ENCODE measurements at regions not wholly inside any gene's neighbourhood (a gene's known extent, or its start where the extent isn't known, plus 50 kb on each side); places are given as distances from the start of the nearest gene placed in this dataset.

DNA sequence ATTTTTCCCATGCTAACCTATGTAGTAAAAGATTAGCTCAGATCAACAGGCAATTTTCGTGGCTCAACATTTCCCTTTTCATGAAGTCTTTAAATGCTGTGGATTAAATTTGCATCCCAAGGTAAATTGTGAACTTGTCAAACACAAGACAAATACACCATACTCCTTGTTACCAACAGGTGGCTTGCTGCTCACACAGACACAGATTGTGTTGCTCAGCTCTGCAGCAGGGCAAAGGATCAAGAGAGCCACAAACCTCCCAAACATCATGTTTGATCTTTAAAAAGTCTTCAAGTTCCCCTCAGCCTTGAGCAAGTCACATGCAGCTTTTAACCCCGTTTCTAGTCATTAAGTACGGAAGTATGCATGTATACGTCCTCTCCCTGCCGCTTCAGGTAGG lies 119.6 kb upstream of the CNTNAP4 start:
- intact Hi-C loops (cut with DNase I), result no loop called here
- Histone ChIP-seq H3K27me3 (no peaks in the 10 kb centered on the region), H3K4me1 (ENCODE audit: insufficient read depth) (no peaks in the 10 kb centered on the region), H3K27ac (no peak overlapping the region), H3K4me3 (no peak overlapping the region), H3K36me3 (no peaks in the 10 kb centered on the region), H3K9me3 (no peaks in the 10 kb centered on the region)
- WGBS, 3 donors, result 72 to 74% (median 73%) methylated on average over 5 of the region's 5 CpGs
- no peak for DNase-seq
- no peak for TF ChIP-seq EP300 (IDR thresholded peaks at IDR 0.05)
- TF ChIP-seq, protein P1, sequence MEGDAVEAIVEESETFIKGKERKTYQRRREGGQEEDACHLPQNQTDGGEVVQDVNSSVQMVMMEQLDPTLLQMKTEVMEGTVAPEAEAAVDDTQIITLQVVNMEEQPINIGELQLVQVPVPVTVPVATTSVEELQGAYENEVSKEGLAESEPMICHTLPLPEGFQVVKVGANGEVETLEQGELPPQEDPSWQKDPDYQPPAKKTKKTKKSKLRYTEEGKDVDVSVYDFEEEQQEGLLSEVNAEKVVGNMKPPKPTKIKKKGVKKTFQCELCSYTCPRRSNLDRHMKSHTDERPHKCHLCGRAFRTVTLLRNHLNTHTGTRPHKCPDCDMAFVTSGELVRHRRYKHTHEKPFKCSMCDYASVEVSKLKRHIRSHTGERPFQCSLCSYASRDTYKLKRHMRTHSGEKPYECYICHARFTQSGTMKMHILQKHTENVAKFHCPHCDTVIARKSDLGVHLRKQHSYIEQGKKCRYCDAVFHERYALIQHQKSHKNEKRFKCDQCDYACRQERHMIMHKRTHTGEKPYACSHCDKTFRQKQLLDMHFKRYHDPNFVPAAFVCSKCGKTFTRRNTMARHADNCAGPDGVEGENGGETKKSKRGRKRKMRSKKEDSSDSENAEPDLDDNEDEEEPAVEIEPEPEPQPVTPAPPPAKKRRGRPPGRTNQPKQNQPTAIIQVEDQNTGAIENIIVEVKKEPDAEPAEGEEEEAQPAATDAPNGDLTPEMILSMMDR (IDR thresholded peaks at IDR 0.05), result no peak
- TF ChIP-seq POLR2A (IDR thresholded peaks at IDR 0.05), result no peak

GRCh38 chr16:76162046-76162445 lies 115.2 kb upstream of the CNTNAP4 start:
- Histone ChIP-seq H3K27ac (no peak overlapping the region), H3K4me3 (no peak overlapping the region), H3K27me3 (no peaks in the 10 kb centered on the region), H3K36me3 (no peaks in the 10 kb centered on the region), H3K9me3 (no peaks in the 10 kb centered on the region), H3K4me1 (ENCODE audit: insufficient read depth) (no peaks in the 10 kb centered on the region)
- intact Hi-C loops (cut with DNase I), result no loop called here
- DNase-seq, result no peak
- WGBS, 3 donors, result 56 to 74% (median 73%) methylated on average over 3 of the region's 3 CpGs
- TF ChIP-seq, protein P1 (IDR thresholded peaks at IDR 0.05), result no peak
- TF ChIP-seq POLR2A (IDR thresholded peaks at IDR 0.05) (no peak), EP300 (IDR thresholded peaks at IDR 0.05) (no peak)

DNA sequence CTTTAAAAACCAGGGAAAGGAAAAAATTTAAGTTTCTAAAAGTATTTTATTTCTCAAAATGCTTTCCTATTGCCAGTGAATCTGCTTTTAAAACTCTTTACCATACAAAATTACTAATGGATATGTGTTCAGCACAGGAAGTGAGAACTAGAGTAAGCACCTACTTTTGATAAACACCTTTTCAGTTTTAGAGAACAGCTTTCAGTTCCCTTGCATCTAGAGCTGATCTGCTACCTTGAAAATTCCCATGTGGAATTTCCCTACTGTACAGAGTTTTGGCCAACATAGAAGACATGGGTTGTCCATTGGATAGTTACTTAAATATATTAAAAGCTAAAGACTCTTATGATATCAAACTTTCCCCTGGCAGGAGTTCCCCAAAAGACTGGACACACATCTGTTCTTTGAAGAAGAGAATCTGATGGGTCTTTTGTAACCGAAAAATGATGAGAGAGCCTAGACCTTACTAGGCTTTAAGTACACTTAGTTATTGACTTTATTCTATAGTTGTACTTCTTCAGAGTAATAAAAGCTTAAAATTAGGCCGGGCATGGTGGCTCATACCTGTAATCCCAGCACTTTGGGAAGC lies 112.1 kb upstream of the CNTNAP4 start:
- Histone ChIP-seq H3K27me3 (no peaks in the 10 kb centered on the region), H3K9me3 (no peaks in the 10 kb centered on the region)
- intact Hi-C loops (cut with DNase I), result no loop called here

GRCh38 chr16:76175718-76176117 lies 101.5 kb upstream of the CNTNAP4 start:
- WGBS, 3 donors, result 72 to 80% (median 73%) methylated on average over 3 of the region's 3 CpGs
- Histone ChIP-seq H3K9me3 (no peaks in the 10 kb centered on the region), H3K27me3 (peaks cover 3% of the 10 kb centered on the region), H3K4me1 (ENCODE audit: insufficient read depth) (no peaks in the 10 kb centered on the region), H3K27ac (no peak overlapping the region), H3K4me3 (no peak overlapping the region), H3K36me3 (no peaks in the 10 kb centered on the region)
- intact Hi-C loops (cut with DNase I), result no loop called here
- TF ChIP-seq, protein P1 (IDR thresholded peaks at IDR 0.05), result no peak
- TF ChIP-seq EP300 (IDR thresholded peaks at IDR 0.05) (no peak), POLR2A (IDR thresholded peaks at IDR 0.05) (no peak)
- no peak for DNase-seq

More for the DNA sequence above, 112.1 kb upstream of the CNTNAP4 start:
- Histone ChIP-seq H3K27ac (no peak overlapping the region), H3K36me3 (no peaks in the 10 kb centered on the region), H3K4me3 (no peak overlapping the region), H3K4me1 (ENCODE audit: insufficient read depth) (no peaks in the 10 kb centered on the region)
- 85 to 92% (median 92%) methylated on average over 2 of the region's 2 CpGs for WGBS, 3 donors
- DNase-seq, result no peak
- no peak for TF ChIP-seq POLR2A (IDR thresholded peaks at IDR 0.05)
- TF ChIP-seq, protein P1 (IDR thresholded peaks at IDR 0.05), result no peak
- TF ChIP-seq EP300 (IDR thresholded peaks at IDR 0.05), result no peak
